Neuronal stem cell (in vitro differentiated cells): ENCODE measurements at regions not wholly inside any gene's neighbourhood (a gene's known extent, or its start where the extent isn't known, plus 50 kb on each side); places are given as distances from the start of the nearest gene placed in this dataset.

Source experiments
- DNase-seq: peaks from one replicate; pipeline ENCODE4 v3.0.0-alpha.2; 2013; ENCODE audit warnings: low spot score
- H2AFZ ChIP-seq: one replicate; pipeline ENCODE4 v1.6.1; 2013; ENCODE audit warnings: mild to moderate bottlenecking, low read length, inconsistent platforms
- H2AK5ac ChIP-seq: 2 replicates; pipeline ENCODE4 v1.6.1; 2013; ENCODE audit warnings: low read depth, mild to moderate bottlenecking, inconsistent platforms, low read length, moderate library complexity, mixed read lengths
- H2BK120ac ChIP-seq: 2 replicates; pipeline ENCODE4 v1.6.1; 2013; ENCODE audit warnings: low read depth, mild to moderate bottlenecking, inconsistent platforms, low read length, moderate library complexity, mixed read lengths
- H2BK12ac ChIP-seq: one replicate; pipeline ENCODE4 v1.6.1; 2013; ENCODE audit warnings: low read length, inconsistent platforms
- H2BK15ac ChIP-seq: 2 replicates; pipeline ENCODE4 v1.6.1; 2013; ENCODE audit warnings: mild to moderate bottlenecking, low read length, inconsistent platforms, mixed read lengths
- H2BK5ac ChIP-seq: one replicate; pipeline ENCODE4 v1.6.1; 2013; ENCODE audit warnings: inconsistent platforms, mild to moderate bottlenecking, low read length, moderate library complexity
- H3K14ac ChIP-seq: one replicate; pipeline ENCODE4 v1.6.1; 2013; ENCODE audit warnings: low read length, inconsistent platforms
- H3K18ac ChIP-seq: 2 replicates; pipeline ENCODE4 v1.6.1; 2013; ENCODE audit warnings: low read length, inconsistent platforms
- H3K23ac ChIP-seq: 2 replicates; pipeline ENCODE4 v1.6.1; 2013; ENCODE audit warnings: low read depth, mild to moderate bottlenecking, mixed read lengths, low read length, inconsistent platforms; ENCODE audit not compliant: poor library complexity
- H3K27ac ChIP-seq: replicated peaks from 3 replicates; pipeline ENCODE4 v1.5.1; 2013; ENCODE audit warnings: low read length, inconsistent platforms
- H3K27me3 ChIP-seq, 3 experiments: 2 replicates each; pipeline ENCODE4 v1.6.1; 2013; ENCODE audit warnings: low read length in 3 of 3, mild to moderate bottlenecking in 2 of 3, inconsistent platforms in 1 of 3, low read depth in 1 of 3, mixed read lengths in 1 of 3, moderate library complexity in 1 of 3; ENCODE audit not compliant: control insufficient read depth in 3 of 3, insufficient read depth in 3 of 3
- H3K36me3 ChIP-seq, 2 donors: replicated peaks in 1 of 2; 2 replicates each; pipeline ENCODE4 v1.6.1; 2013; ENCODE audit warnings: low read length in 2 of 2; ENCODE audit not compliant: control insufficient read depth in 2 of 2, insufficient read depth in 2 of 2
- H3K4ac ChIP-seq: 2 replicates; pipeline ENCODE4 v1.6.1; 2013; ENCODE audit warnings: inconsistent platforms, mild to moderate bottlenecking, low read length, moderate library complexity
- H3K4me1 ChIP-seq, 2 donors: 1 replicate in 1 of 2; 2 replicates in 1 of 2; pipeline ENCODE4 v1.6.1; 2013; ENCODE audit warnings: low read length in 2 of 2, low read depth in 1 of 2; ENCODE audit not compliant: control insufficient read depth in 2 of 2, insufficient read depth in 1 of 2
- H3K4me2 ChIP-seq: one replicate; pipeline ENCODE4 v1.6.1; 2013; ENCODE audit warnings: mild to moderate bottlenecking, low read length, inconsistent platforms; ENCODE audit not compliant: insufficient read depth, poor library complexity, severe bottlenecking
- H3K4me3 ChIP-seq, 2 donors: 2 replicates each; pipeline ENCODE4 v1.5.1; 2013; ENCODE audit warnings: low read length in 2 of 2, mild to moderate bottlenecking in 2 of 2, inconsistent platforms in 1 of 2, moderate library complexity in 1 of 2
- H3K79me1 ChIP-seq: one replicate; pipeline ENCODE4 v1.6.1; 2013; ENCODE audit warnings: low read depth, mild to moderate bottlenecking, inconsistent platforms, low read length, moderate library complexity
- H3K9ac ChIP-seq: one replicate; pipeline ENCODE4 v1.6.1; 2013; ENCODE audit warnings: mild to moderate bottlenecking, low read depth, low read length, inconsistent platforms; ENCODE audit not compliant: poor library complexity
- H3K9me3 ChIP-seq, 2 donors: replicated peaks in 1 of 2; 2 replicates each; pipeline versions ENCODE3 to v1.6.1; 2013; ENCODE audit warnings: low read length in 2 of 2, mild to moderate bottlenecking in 2 of 2, inconsistent platforms in 1 of 2, low read depth in 1 of 2, mixed read lengths in 1 of 2, moderate library complexity in 1 of 2; ENCODE audit not compliant: control insufficient read depth in 2 of 2, insufficient read depth in 1 of 2
- H4K8ac ChIP-seq: one replicate; pipeline ENCODE4 v1.6.1; 2013; ENCODE audit warnings: low read depth, mild to moderate bottlenecking, inconsistent platforms, low read length, moderate library complexity
- H4K91ac ChIP-seq: one replicate; pipeline ENCODE4 v1.6.1; 2013; ENCODE audit warnings: low read length, low read depth, mild to moderate bottlenecking, inconsistent platforms; ENCODE audit not compliant: poor library complexity
- whole genome bisulfite sequencing, 2 donors: extraction: QIAGEN DNeasy Blood & Tissue Kit; methylation state at CpG; one replicate each; pipeline ENCODE4 v1.1.7; 2013; ENCODE audit warnings: missing lambda C conversion rate in 2 of 2, mixed read lengths in 1 of 2; ENCODE audit not compliant: insufficient read length in 2 of 2, insufficient replicate concordance in 1 of 2; ENCODE audit errors: extremely low coverage in 2 of 2; 5-methylcytosine and 5-hydroxymethylcytosine counted together

- H3K4me3 ChIP-seq, result no peak overlapping the region
- no peak overlapping the region for H3K4ac ChIP-seq
- no peak overlapping the region for H2AK5ac ChIP-seq
- H3K9me3 ChIP-seq, result peaks cover 0 to 4% of the 10 kb centered on the region in 2 donors
- no peaks in the 10 kb centered on the region for H3K36me3 ChIP-seq
- H4K91ac ChIP-seq, result no peak overlapping the region
- H4K8ac ChIP-seq, result no peak overlapping the region
- H3K14ac ChIP-seq, result no peak overlapping the region
- H3K27ac ChIP-seq, result no peak overlapping the region
- DNase-seq, result no peak
- no peak overlapping the region for H2BK12ac ChIP-seq
- H2BK15ac ChIP-seq, result no peak overlapping the region
- no peak overlapping the region for H2AFZ ChIP-seq
- no peaks in the 10 kb centered on the region for H3K79me1 ChIP-seq
- no peak overlapping the region for H2BK5ac ChIP-seq
- no peak overlapping the region for H2BK120ac ChIP-seq
- no peak overlapping the region for H3K4me2 ChIP-seq
- no peaks in the 10 kb centered on the region for H3K27me3 ChIP-seq
- no peak overlapping the region for H3K9ac ChIP-seq
- no peaks in the 10 kb centered on the region for H3K4me1 ChIP-seq
- H3K18ac ChIP-seq, result no peak overlapping the region
- no peak overlapping the region for H3K23ac ChIP-seq
Observed at GRCh38 chr7:108836256-108836655, 266.6 kb downstream of the DNAJB9 start.

GRCh38 chr7:108838198-108838597, 268.5 kb downstream of the DNAJB9 start:
- no peak overlapping the region for H3K4ac ChIP-seq
- H3K9ac ChIP-seq, result no peak overlapping the region
- no peaks in the 10 kb centered on the region for H3K79me1 ChIP-seq
- no peak overlapping the region for H3K4me3 ChIP-seq
- no peak overlapping the region for H3K23ac ChIP-seq
- no peak overlapping the region for H2AFZ ChIP-seq
- no peaks in the 10 kb centered on the region for H3K4me1 ChIP-seq
- no peak for DNase-seq
- H4K8ac ChIP-seq, result no peak overlapping the region
- no peak overlapping the region for H2BK5ac ChIP-seq
- H3K9me3 ChIP-seq, result peaks cover 0 to 4% of the 10 kb centered on the region in 2 donors
- H2BK120ac ChIP-seq, result no peak overlapping the region
- no peak overlapping the region for H2BK12ac ChIP-seq
- H3K14ac ChIP-seq, result no peak overlapping the region
- no CpG with 5 or more reads among the region's 4 CpGs for WGBS, 2 donors
- H3K27me3 ChIP-seq, result no peaks in the 10 kb centered on the region
- no peak overlapping the region for H3K27ac ChIP-seq
- H3K36me3 ChIP-seq, result no peaks in the 10 kb centered on the region
- H2AK5ac ChIP-seq, result no peak overlapping the region
- H3K18ac ChIP-seq, result no peak overlapping the region
- H2BK15ac ChIP-seq, result no peak overlapping the region
- no peak overlapping the region for H4K91ac ChIP-seq
- H3K4me2 ChIP-seq, result no peak overlapping the region

- no peak overlapping the region for H3K4me2 ChIP-seq
- H3K79me1 ChIP-seq, result no peaks in the 10 kb centered on the region
- H4K8ac ChIP-seq, result no peak overlapping the region
- H2BK120ac ChIP-seq, result no peak overlapping the region
- no peaks in the 10 kb centered on the region for H3K27me3 ChIP-seq
- no peak overlapping the region for H2BK15ac ChIP-seq
- DNase-seq, result no peak
- no peaks in the 10 kb centered on the region for H3K4me1 ChIP-seq
- no peak overlapping the region for H2BK5ac ChIP-seq
- H3K4ac ChIP-seq, result no peak overlapping the region
- no peak overlapping the region for H3K23ac ChIP-seq
- no peak overlapping the region for H2BK12ac ChIP-seq
- WGBS, 2 donors, result no CpG with 5 or more reads among the region's 3 CpGs
- H2AFZ ChIP-seq, result no peak overlapping the region
- H3K9ac ChIP-seq, result no peak overlapping the region
- no peak overlapping the region for H4K91ac ChIP-seq
- no peak overlapping the region for H3K4me3 ChIP-seq
- H3K27ac ChIP-seq, result no peak overlapping the region
- H2AK5ac ChIP-seq, result no peak overlapping the region
- no peaks in the 10 kb centered on the region for H3K36me3 ChIP-seq
- no peaks in the 10 kb centered on the region for H3K9me3 ChIP-seq
- H3K14ac ChIP-seq, result no peak overlapping the region
- no peak overlapping the region for H3K18ac ChIP-seq
Observed at GRCh38 chr7:108839076-108839475, 269.4 kb downstream of the DNAJB9 start.

GRCh38 chr7:108845951-108846350, 276.3 kb downstream of the DNAJB9 start:
- Histone ChIP-seq H3K4me2 (no peak overlapping the region), H4K8ac (no peak overlapping the region), H2AFZ (no peak overlapping the region), H3K23ac (no peak overlapping the region), H3K4ac (no peak overlapping the region), H3K27ac (no peak overlapping the region), H2BK15ac (no peak overlapping the region), H2BK5ac (no peak overlapping the region), H3K79me1 (no peaks in the 10 kb centered on the region), H3K18ac (no peak overlapping the region), H2BK120ac (no peak overlapping the region), H2AK5ac (no peak overlapping the region), H3K14ac (no peak overlapping the region), H3K9ac (no peak overlapping the region), H4K91ac (no peak overlapping the region), H3K27me3 (no peaks in the 10 kb centered on the region), H2BK12ac (no peak overlapping the region), H3K36me3 (no peaks in the 10 kb centered on the region), H3K9me3 (no peaks in the 10 kb centered on the region), H3K4me1 (no peaks in the 10 kb centered on the region), H3K4me3 (no peak overlapping the region)
- DNase-seq, result no peak
